Osteoblast (primary cell): ENCODE measurements at regions not wholly inside any gene's neighbourhood (a gene's known extent, or its start where the extent isn't known, plus 50 kb on each side); places are given as distances from the start of the nearest gene placed in this dataset.

Experiments used
- DNase-seq: peaks from one replicate; pipeline ENCODE4 v3.0.0; 2011; ENCODE audit warnings: low spot score, mixed read lengths; ENCODE audit not compliant: insufficient read length; ENCODE audit errors: missing footprints
- H2AFZ ChIP-seq: 2 replicates; pipeline ENCODE4 v1.6.0; 2011; ENCODE audit warnings: mild to moderate bottlenecking, low read length
- H3K27ac ChIP-seq: 2 replicates; pipeline ENCODE4 v1.5.1; 2011; ENCODE audit warnings: mild to moderate bottlenecking, low read depth, low read length, moderate library complexity
- H3K27me3 ChIP-seq: 2 replicates; pipeline ENCODE4 v1.6.0; 2012; ENCODE audit warnings: mild to moderate bottlenecking, control low read depth, inconsistent platforms, low read length, moderate library complexity; ENCODE audit not compliant: insufficient read depth
- H3K36me3 ChIP-seq: 2 replicates; pipeline ENCODE4 v1.5.1; 2011; ENCODE audit warnings: mild to moderate bottlenecking, low read length, control low read depth, moderate library complexity; ENCODE audit not compliant: insufficient read depth
- H3K4me1 ChIP-seq: 2 replicates; pipeline ENCODE4 v1.5.1; 2011; ENCODE audit warnings: mild to moderate bottlenecking, low read length, control low read depth, moderate library complexity; ENCODE audit not compliant: insufficient read depth
- H3K4me2 ChIP-seq: 2 replicates; pipeline ENCODE4 v1.6.0; 2011; ENCODE audit warnings: mild to moderate bottlenecking, low read length; ENCODE audit not compliant: insufficient read depth
- H3K4me3 ChIP-seq: fragments of 200-600 bp; sonication (generic); 3 replicates; pipeline ENCODE4 v1.5.1; 2012; ENCODE audit warnings: mild to moderate bottlenecking, low read length, inconsistent platforms; ENCODE audit not compliant: insufficient read depth
- H3K79me2 ChIP-seq: 2 replicates; pipeline ENCODE4 v1.6.0; 2012; ENCODE audit warnings: mild to moderate bottlenecking, low read length, control low read depth, inconsistent platforms; ENCODE audit not compliant: insufficient read depth
- H3K9me3 ChIP-seq: 2 replicates; pipeline ENCODE4 v1.5.1; 2011; ENCODE audit warnings: low read depth, low read length, control low read depth
- H4K20me1 ChIP-seq: 2 replicates; pipeline ENCODE4 v1.6.0; 2012; ENCODE audit warnings: mild to moderate bottlenecking, low read length, control low read depth; ENCODE audit not compliant: insufficient read depth
- TF ChIP-seq, protein P1 (sequence below): IDR thresholded peaks from 2 replicates; pipeline ENCODE4 v1.5.1; 2011; ENCODE audit warnings: mild to moderate bottlenecking, low read depth, low read length, moderate library complexity; ENCODE audit errors: extremely low read depth

DNA sequence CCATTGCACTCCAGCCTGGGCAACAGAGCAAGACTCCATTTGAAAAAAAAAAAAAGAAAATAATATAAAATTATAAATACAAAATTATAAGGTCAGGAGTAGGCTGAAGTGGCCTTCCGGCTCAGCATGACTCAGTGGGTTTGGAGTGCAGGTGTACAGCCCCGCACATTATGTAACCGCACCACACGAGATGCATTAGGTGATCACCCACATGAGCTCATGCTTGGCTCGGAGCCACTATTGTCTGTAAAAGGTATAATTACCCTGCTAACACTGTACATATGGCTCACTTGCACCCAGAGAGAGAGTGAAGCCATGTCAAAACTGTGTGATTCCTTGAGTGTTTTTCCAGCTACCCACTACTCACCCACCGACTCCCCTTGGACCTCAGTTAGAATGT, 557.0 kb downstream of the SLC6A15 start:
- Histone ChIP-seq H3K9me3 (no peaks in the 10 kb centered on the region), H3K27me3 (no peaks in the 10 kb centered on the region), H2AFZ (no peak overlapping the region), H3K4me1 (no peaks in the 10 kb centered on the region), H3K4me3 (no peak overlapping the region), H3K4me2 (no peak overlapping the region), H3K79me2 (no peaks in the 10 kb centered on the region), H4K20me1 (no peaks in the 10 kb centered on the region), H3K36me3 (no peaks in the 10 kb centered on the region), H3K27ac (no peak overlapping the region)
- TF ChIP-seq, protein P1, sequence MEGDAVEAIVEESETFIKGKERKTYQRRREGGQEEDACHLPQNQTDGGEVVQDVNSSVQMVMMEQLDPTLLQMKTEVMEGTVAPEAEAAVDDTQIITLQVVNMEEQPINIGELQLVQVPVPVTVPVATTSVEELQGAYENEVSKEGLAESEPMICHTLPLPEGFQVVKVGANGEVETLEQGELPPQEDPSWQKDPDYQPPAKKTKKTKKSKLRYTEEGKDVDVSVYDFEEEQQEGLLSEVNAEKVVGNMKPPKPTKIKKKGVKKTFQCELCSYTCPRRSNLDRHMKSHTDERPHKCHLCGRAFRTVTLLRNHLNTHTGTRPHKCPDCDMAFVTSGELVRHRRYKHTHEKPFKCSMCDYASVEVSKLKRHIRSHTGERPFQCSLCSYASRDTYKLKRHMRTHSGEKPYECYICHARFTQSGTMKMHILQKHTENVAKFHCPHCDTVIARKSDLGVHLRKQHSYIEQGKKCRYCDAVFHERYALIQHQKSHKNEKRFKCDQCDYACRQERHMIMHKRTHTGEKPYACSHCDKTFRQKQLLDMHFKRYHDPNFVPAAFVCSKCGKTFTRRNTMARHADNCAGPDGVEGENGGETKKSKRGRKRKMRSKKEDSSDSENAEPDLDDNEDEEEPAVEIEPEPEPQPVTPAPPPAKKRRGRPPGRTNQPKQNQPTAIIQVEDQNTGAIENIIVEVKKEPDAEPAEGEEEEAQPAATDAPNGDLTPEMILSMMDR, result no peak
- DNase-seq, result no peak

DNA sequence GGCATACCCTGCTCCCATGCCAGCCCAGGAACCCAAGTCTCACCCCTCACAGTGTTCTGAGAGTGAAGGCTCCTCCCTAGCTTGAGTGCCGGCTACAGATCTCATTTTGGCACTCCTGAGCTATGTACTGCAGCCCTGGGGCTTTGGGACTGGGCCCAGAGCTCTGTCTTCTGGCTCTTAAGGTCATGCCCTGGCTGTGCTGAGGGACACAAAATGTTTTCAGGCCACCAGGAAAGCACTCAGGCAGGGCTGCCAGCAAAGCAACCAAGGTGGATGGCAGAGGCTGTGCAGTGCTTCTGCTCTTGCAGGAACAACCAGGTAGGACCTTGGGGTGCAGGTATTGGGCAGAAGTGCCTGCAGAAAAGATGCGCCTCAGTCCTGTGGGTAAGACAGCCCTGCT, 564.0 kb downstream of the SLC6A15 start:
- H3K27me3 ChIP-seq, result no peaks in the 10 kb centered on the region
- no peak overlapping the region for H2AFZ ChIP-seq
- H4K20me1 ChIP-seq, result no peaks in the 10 kb centered on the region
- no peaks in the 10 kb centered on the region for H3K36me3 ChIP-seq
- no peak overlapping the region for H3K27ac ChIP-seq
- no peaks in the 10 kb centered on the region for H3K79me2 ChIP-seq
- no peak overlapping the region for H3K4me3 ChIP-seq
- TF ChIP-seq, protein P1, result no peak
- peaks cover 2% of the 10 kb centered on the region for H3K9me3 ChIP-seq
- no peak overlapping the region for H3K4me2 ChIP-seq
- H3K4me1 ChIP-seq, result no peaks in the 10 kb centered on the region
- DNase-seq, result no peak

DNA sequence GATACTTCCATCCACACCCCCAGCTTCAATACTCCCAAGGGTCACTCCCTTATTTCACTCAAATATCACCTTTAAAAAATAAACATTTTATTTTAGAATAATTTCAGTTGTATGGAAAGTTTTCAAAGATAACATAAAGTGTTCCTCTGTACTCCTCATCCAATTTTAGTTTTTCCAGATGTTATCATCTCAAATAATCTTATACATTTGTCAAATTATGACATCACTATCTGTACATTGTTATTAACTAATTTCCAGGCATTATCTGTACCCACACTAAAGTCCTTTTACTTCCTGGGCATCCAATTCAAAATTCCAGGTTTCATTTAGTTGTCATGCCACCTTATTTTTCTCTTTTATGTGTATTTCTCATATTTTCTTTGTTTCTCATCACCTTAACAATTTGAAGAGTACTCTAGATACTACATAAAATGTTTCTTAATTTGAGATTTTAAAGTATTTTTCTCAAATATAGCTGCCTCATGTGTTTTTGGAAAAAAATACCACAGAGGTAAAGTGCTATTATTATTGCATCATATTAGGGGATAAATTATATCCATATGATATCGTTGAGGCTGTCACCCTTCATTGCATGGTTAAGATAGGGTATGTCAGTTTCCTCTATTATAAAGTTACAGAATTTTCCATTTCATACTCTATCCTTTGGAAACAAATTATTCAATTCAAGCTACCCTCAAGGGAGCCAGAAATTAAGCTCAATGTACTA, 571.0 kb downstream of the SLC6A15 start:
- no peak overlapping the region for H3K4me2 ChIP-seq
- TF ChIP-seq, protein P1, result no peak
- no peaks in the 10 kb centered on the region for H4K20me1 ChIP-seq
- H3K27me3 ChIP-seq, result no peaks in the 10 kb centered on the region
- H2AFZ ChIP-seq, result no peak overlapping the region
- no peaks in the 10 kb centered on the region for H3K79me2 ChIP-seq
- H3K4me1 ChIP-seq, result no peaks in the 10 kb centered on the region
- no peak for DNase-seq
- H3K4me3 ChIP-seq, result no peak overlapping the region
- no peak overlapping the region for H3K27ac ChIP-seq
- no peaks in the 10 kb centered on the region for H3K36me3 ChIP-seq
- H3K9me3 ChIP-seq, result no peaks in the 10 kb centered on the region

DNA sequence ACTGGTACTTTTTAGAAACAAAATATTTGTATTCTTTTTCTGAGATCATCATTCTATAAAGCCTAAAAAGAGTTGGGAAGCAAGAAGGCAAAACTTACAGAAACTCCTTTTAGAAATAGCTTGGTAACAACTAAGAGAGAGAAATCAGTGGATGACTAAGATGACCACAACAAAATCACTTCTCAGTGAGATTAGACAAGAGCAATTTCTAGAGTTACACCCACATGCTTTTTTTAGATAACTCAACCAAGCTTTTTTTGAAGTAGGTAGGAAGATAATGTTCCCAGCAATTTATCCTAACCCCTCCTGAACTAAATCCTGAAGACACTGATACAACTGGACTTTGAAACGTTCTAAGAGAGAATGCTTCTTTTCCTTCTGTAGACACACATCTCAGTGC, 576.4 kb downstream of the SLC6A15 start:
- Histone ChIP-seq H3K27ac (no peak overlapping the region), H3K4me3 (no peak overlapping the region), H3K9me3 (no peaks in the 10 kb centered on the region), H4K20me1 (no peaks in the 10 kb centered on the region), H3K4me2 (no peak overlapping the region), H3K4me1 (no peaks in the 10 kb centered on the region), H2AFZ (no peak overlapping the region), H3K79me2 (no peaks in the 10 kb centered on the region), H3K27me3 (no peaks in the 10 kb centered on the region), H3K36me3 (no peaks in the 10 kb centered on the region)
- TF ChIP-seq, protein P1, result no peak
- no peak for DNase-seq
